Transverse colon (tissue), 4 donors: ENCODE measurements at regions not wholly inside any gene's neighbourhood (a gene's known extent, or its start where the extent isn't known, plus 50 kb on each side); places are given as distances from the start of the nearest gene placed in this dataset.

Experiments
- POLR2A ChIP-seq: fragments of 450-650 bp; IDR thresholded peaks from one replicate; pipeline ENCODE4 v1.6.1; 2016; ENCODE audit warnings: antibody characterized with exemption, mild to moderate bottlenecking, moderate library complexity
- POLR2AphosphoS5 ChIP-seq, 3 donors: sonication (generic); formaldehyde crosslinking; IDR thresholded peaks; one replicate each; pipeline ENCODE4 v1.6.1; 2016; ENCODE audit warnings: antibody characterized with exemption in 3 of 3
- TF ChIP-seq, protein P1 (sequence below), 5 experiments: fragments of 200-600 bp in 3 of 5; fragments of 450-650 bp in 2 of 5; sonication (generic) in 3 of 5; IDR thresholded peaks; 1 replicate in 2 of 5; 2 replicates in 3 of 5; pipeline ENCODE4 v1.5.1; 2016 to 2017; ENCODE audit warnings: antibody characterized with exemption in 5 of 5, inconsistent platforms in 3 of 5, mild to moderate bottlenecking in 2 of 5, moderate library complexity in 1 of 5

DNA sequence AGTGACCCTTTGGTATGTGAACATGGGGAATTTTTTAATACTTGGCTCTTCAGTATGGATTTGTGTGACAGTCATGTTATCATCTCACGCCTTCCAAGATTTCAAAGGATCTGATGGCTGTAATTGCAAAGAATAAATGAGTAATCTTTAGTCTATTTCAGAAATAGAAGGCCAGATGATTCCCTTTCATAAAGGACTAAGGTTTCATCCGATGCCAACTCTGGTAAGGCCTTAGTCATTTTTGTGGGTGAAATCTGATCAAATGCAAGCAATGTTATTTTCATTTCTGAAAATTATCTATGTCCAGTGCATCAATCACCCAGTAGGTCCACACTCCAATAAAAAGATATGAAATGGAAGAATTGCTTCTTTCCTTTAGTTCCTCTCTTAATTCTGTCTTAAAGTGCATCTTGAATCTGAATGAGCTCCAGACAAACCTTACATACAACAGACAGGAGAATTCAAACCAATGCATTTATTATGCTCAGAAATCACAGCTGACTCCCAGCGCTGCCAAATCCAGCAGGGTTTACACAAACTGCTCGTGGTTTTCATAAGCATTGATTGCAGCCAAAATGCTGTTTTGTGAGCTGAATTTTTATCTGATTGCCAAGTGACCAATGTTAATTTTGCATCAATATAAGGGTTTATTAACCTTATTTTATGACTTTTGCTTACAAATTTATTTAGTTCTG, 565.2 kb upstream of the MARCKS start:
- no peak for TF ChIP-seq POLR2A
- TF ChIP-seq, protein P1, sequence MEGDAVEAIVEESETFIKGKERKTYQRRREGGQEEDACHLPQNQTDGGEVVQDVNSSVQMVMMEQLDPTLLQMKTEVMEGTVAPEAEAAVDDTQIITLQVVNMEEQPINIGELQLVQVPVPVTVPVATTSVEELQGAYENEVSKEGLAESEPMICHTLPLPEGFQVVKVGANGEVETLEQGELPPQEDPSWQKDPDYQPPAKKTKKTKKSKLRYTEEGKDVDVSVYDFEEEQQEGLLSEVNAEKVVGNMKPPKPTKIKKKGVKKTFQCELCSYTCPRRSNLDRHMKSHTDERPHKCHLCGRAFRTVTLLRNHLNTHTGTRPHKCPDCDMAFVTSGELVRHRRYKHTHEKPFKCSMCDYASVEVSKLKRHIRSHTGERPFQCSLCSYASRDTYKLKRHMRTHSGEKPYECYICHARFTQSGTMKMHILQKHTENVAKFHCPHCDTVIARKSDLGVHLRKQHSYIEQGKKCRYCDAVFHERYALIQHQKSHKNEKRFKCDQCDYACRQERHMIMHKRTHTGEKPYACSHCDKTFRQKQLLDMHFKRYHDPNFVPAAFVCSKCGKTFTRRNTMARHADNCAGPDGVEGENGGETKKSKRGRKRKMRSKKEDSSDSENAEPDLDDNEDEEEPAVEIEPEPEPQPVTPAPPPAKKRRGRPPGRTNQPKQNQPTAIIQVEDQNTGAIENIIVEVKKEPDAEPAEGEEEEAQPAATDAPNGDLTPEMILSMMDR (IDR thresholded peaks at IDR 0.05) = no peak
- TF ChIP-seq POLR2AphosphoS5 (IDR thresholded peaks at IDR 0.05) = no peak
